Large intestine (tissue), 3 donors: ENCODE measurements at regions not wholly inside any gene's neighbourhood (a gene's known extent, or its start where the extent isn't known, plus 50 kb on each side); places are given as distances from the start of the nearest gene placed in this dataset.
A peak's percentile ranks its signal among the peaks of the same experiment; 100 is the strongest.

Source experiments
- DNase-seq, 2 donors: peaks; one replicate each; pipeline versions ENCODE4 v3.0.0 to v3.0.0-alpha.2; 2013
- H3K27ac ChIP-seq: one replicate; pipeline ENCODE4 v1.5.1; 2013; ENCODE audit warnings: low read length
- H3K27me3 ChIP-seq: 2 replicates; pipeline ENCODE4 v1.6.1; 2013; ENCODE audit warnings: low read length; ENCODE audit not compliant: control insufficient read depth, insufficient read depth
- H3K36me3 ChIP-seq: 2 replicates; pipeline ENCODE4 v1.6.1; 2013; ENCODE audit warnings: low read length; ENCODE audit not compliant: control insufficient read depth, insufficient read depth
- H3K4me1 ChIP-seq: one replicate; pipeline ENCODE4 v1.6.1; 2013; ENCODE audit warnings: low read length; ENCODE audit not compliant: control insufficient read depth, insufficient read depth
- H3K4me3 ChIP-seq: one replicate; pipeline ENCODE4 v1.5.1; 2013; ENCODE audit warnings: low read length
- H3K9me3 ChIP-seq: one replicate; pipeline ENCODE4 v1.6.1; 2013; ENCODE audit warnings: mild to moderate bottlenecking, low read depth, low read length, moderate library complexity; ENCODE audit not compliant: control insufficient read depth
- WGBS: methylation state at CpG from one replicate; pipeline ENCODE4 v1.1.5; 2013; ENCODE audit warnings: low lambda C conversion rate; ENCODE audit not compliant: insufficient coverage; 5-methylcytosine and 5-hydroxymethylcytosine counted together

DNA sequence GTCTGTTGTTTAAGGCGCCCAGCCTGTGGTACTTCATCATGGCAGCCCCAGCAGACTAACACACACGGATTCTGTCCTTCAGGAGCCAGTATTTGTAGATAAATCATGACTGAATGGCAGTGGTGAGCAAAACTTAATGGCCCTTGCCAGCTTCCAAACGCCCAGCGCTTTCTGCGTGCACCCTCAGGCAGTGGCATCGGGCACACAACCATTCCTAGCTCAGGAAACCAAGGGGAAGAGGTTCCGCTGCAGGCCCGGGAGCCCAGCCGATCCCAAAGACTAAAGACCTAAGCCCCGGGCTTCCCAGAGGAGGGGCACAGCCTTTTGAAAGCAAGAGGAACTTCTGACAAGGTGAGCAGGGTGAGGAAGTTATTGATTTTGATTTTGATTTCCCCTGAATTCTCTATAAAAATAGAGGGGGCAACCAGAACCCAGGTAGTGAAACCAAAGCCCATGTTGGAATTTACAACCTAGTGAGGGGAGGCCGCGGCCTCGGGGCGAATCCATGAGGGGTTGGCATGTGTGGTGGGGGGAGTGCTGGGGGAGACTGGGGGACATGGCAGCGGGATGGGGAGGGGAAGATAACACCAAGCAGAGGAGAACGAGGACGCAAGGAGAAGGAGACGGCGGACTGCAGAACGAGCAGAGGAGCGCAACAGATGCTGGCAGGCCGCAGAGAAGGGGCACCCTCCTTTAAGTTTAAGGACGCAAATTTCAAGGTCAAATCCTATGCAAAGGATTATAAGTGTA lies 79.9 kb upstream of the SEPTIN5 start:
- no peaks in the 10 kb centered on the region for H3K36me3 ChIP-seq

DNA sequence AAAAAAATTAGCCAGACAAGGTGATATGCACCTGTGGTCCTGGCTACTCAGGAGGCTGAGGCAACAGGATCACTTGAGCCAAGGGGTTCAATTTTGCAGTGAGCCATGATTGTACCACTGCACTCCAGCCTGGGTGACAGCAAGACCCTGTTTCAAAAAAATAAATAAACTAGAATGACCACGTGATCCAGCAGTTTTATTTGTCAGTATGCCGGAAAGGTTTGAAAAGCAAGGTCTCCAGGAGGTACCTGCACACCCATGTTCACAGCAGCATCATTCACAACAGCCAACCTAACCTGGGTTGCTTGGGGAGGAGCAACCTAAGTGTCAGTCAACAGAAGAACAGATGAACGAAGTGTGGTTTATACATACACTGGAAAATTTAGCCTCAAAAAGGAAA lies 78.7 kb upstream of the SEPTIN5 start:
- DNase-seq, result no peak
- Histone ChIP-seq H3K9me3 (no peaks in the 10 kb centered on the region), H3K36me3 (no peaks in the 10 kb centered on the region), H3K4me1 (no peaks in the 10 kb centered on the region), H3K27ac (no peak overlapping the region), H3K4me3 (no peak overlapping the region), H3K27me3 (no peaks in the 10 kb centered on the region)
- 100% methylated on average over 1 of the region's 3 CpGs for WGBS

More for the DNA sequence above, 79.9 kb upstream of the SEPTIN5 start:
- WGBS, result 82% methylated on average over 8 of the region's 23 CpGs
- Histone ChIP-seq H3K4me1 (no peaks in the 10 kb centered on the region), H3K4me3 (no peak overlapping the region), H3K27ac (no peak overlapping the region), H3K9me3 (no peaks in the 10 kb centered on the region), H3K27me3 (peaks cover under 1% of the 10 kb centered on the region)
- DNase-seq, result no peak

DNA sequence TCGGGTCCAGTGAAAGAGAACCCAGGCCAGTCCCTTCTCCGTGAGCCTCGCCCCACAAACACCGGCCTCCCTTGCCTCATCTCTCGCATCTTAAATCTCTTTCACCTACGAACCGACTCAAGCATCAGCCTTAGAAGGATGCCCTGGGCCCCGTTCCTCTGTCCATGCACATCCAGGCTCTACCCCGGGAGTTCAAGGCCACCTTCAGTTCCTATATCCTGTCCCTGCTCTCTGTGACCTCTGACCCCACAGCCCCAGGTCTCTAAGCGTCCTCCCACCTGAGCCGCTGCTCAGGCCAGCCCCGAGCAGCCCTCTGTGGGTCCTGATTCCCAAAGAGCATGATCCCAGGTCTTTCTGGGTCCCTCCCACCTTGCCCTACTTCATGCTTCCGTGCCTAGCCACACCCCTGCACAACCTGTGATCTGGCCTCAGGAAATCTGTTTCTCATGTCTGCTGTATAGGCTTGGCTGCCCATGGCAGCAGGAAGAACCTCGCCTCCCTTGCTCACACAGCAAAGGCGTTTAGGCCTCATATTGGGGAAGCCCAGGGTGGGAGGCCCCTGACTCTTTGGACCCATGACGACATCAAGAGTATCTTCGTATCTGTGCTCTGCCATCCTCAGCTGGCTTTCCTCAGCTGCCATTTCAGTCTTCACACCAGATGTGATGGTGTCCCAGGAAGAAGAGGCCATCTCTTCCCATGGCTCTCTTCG lies 77.5 kb upstream of the SEPTIN5 start:
- H3K9me3 ChIP-seq, result no peaks in the 10 kb centered on the region
- no CpG with 5 or more reads among the region's 18 CpGs for WGBS
- H3K36me3 ChIP-seq, result no peaks in the 10 kb centered on the region
- H3K27me3 ChIP-seq, result no peaks in the 10 kb centered on the region
- H3K4me3 ChIP-seq, result no peak overlapping the region
- H3K27ac ChIP-seq, result no peak overlapping the region
- no peaks in the 10 kb centered on the region for H3K4me1 ChIP-seq
- DNase-seq, result no peak

DNA sequence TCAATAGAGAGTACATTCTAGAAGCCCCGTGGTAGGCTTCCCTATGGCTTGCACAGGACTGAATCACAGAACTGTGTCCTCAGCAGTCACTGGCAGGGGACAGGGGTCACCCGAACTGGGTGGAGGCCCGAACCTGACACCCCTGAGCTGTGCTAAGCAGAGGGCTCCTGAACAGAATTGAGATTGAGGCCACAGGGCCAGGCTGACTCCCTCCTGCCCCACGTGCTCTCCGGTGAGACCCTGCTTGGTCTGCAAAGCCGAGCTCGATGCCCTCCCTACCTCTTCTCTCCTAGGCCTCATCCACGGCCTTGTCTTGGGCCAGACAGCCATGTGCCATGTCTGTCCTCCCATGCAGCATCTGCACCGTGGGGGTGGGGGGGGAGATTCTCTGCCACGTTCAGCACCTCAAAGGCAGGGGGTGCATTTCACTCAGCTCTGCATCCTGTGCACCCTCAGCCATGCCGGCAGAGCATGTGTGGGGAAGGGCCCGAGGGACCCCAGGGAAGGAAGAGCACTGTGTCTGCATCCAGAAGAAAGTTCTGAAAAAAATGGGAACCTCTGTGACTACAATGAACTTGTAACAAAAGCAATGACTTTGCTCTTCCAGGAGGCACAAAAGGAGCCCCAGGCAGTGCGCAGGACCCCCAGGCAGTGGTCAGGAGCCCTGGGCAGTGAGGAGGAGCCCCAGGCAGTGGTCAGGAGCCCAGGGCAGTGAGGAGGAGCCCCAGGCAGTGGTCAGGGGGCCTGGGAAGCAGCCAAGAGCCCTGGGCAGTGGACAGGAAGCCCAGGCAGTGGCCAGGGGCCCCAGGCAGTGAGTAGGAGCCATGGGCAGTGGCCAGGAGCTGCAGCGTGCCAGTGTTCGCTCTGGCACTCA lies 76.7 kb upstream of the SEPTIN5 start:
- no peak overlapping the region for H3K4me3 ChIP-seq
- no CpG with 5 or more reads among the region's 15 CpGs for WGBS
- no peaks in the 10 kb centered on the region for H3K4me1 ChIP-seq
- no peak overlapping the region for H3K27ac ChIP-seq
- no peaks in the 10 kb centered on the region for H3K36me3 ChIP-seq
- no peaks in the 10 kb centered on the region for H3K9me3 ChIP-seq
- no peaks in the 10 kb centered on the region for H3K27me3 ChIP-seq
- no peak for DNase-seq

DNA sequence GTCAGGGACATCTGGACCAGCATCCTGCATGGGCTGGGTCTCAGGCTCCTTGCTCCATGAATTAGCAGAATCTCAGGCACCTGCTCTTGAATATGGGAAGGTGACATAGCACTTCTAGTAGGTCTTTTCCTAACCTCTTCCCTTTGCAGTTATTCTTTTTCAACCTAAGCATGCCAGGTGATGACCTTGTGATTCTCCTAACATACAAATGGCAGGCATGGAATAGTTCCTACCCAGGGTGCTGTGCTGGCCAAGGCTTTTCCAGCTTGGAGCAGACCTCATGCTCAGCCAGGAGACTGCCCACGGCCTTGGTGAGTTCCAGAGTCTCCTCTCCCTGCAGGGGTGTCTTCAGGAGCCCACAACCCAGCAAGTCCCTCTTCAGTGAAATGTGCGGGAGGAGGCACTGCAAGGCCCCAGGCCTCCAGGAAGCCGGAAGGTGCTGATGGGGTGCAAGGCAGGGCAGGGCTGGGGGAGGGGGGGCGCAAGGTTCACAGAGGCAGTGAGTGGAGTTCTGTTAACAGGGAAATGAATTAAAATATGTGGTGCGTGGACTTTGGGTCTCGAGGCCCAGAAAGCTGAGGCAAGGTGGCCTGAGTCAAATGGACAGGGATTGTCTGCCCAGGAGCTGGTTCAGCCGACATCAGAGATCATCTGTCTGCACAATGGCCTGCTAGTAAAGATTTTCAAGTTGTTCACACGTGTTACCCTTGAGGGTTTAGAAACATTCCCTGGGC lies 75.9 kb upstream of the SEPTIN5 start:
- no peak for DNase-seq
- WGBS, result no CpG with 5 or more reads among the region's 8 CpGs

DNA sequence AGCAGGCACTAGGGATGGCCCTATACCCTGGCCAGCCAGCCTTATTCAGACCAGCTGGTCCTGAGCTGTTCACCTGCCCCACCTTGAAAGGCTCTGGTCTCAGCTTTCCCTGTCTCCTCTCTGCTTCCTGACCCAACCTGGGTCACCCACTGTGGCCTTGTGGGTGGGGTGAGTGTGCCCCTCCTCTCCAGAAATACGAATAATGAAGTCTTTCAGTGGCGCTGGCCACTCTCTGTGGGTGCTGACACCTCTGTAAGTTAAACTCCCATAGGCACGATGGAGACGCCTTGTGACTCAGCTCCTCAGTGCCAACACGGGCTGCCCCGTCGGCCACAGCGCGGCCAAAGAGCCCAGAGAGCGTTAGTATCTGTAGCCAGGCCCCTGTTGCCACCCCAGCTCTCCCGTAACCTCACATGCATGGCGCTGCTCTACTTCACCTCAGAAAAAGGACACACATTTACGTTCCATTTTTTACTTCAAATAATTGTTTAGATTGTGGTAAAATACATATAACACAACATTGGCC lies 74.6 kb upstream of the SEPTIN5 start:
- no peak for DNase-seq
- Histone ChIP-seq H3K4me1 (no peaks in the 10 kb centered on the region), H3K27ac (no peak overlapping the region), H3K4me3 (no peak overlapping the region), H3K27me3 (no peaks in the 10 kb centered on the region), H3K9me3 (no peaks in the 10 kb centered on the region), H3K36me3 (no peaks in the 10 kb centered on the region)
- WGBS, result no CpG with 5 or more reads among the region's 13 CpGs

More for the DNA sequence above, 75.9 kb upstream of the SEPTIN5 start:
- H3K4me1 ChIP-seq, result no peaks in the 10 kb centered on the region
- no peaks in the 10 kb centered on the region for H3K36me3 ChIP-seq
- no peak overlapping the region for H3K27ac ChIP-seq
- no peak overlapping the region for H3K4me3 ChIP-seq
- H3K27me3 ChIP-seq, result no peaks in the 10 kb centered on the region
- H3K9me3 ChIP-seq, result no peaks in the 10 kb centered on the region

DNA sequence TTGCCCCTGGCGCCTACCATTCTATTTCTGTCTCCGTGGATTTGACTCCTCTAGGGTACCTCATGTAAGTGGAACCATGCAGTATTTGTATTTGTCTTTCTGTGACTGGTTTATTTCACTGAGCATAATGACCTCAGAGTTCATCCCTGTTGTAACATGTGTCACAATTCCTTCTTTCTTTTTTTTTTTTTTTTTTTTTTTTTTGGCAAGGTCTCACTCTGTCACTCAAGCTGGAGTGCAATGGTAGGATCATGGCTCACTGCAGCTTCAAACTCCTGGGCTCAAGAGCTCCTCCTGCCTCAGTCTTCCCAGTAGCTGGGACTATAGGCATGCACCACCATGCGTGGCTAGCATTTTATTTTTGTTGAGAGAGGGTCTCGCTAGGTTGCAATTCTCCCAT lies 74.0 kb upstream of the SEPTIN5 start:
- no peak for DNase-seq
- no peaks in the 10 kb centered on the region for H3K27me3 ChIP-seq
- no peaks in the 10 kb centered on the region for H3K4me1 ChIP-seq
- H3K27ac ChIP-seq, result no peak overlapping the region
- no peak overlapping the region for H3K4me3 ChIP-seq
- H3K9me3 ChIP-seq, result no peaks in the 10 kb centered on the region
- H3K36me3 ChIP-seq, result no peaks in the 10 kb centered on the region
- no CpG with 5 or more reads among the region's 4 CpGs for WGBS

DNA sequence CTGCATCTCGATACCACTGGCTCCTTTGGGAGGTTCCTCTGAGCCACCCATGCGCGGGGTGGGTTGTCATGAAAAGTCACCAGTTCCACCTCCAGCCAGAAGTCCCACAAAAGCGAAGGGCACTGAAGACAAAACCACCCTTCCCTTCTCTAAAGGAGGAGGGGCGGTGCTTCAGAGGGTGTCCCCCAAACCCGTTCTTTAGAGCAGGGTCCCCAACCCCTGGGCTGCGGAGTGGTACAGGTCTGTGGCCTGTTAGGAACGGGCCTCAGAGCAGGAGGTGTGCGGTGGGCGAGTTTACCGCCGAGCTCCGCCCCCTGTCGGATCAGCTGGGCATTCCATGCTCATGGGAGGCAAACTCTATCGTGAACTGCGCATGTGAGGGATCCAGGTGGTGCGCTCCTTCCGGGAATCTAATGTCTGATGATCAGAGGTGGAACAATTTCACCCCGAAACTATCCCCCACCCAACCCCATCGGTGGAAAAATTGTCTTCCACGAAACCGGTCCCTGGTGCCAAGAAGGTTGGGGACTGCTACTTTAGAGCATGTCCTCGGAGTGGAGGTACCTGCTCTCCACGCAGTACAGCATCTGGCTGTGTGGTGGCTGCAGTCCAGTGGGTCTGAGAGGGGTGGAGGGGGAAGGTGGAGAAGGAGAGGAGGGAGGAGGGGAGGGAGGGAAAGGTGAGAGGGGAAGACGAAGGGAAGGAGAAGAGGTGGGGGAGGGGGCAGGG lies 72.9 kb upstream of the SEPTIN5 start:
- peak; percentile 24 to 55 for DNase-seq

DNA sequence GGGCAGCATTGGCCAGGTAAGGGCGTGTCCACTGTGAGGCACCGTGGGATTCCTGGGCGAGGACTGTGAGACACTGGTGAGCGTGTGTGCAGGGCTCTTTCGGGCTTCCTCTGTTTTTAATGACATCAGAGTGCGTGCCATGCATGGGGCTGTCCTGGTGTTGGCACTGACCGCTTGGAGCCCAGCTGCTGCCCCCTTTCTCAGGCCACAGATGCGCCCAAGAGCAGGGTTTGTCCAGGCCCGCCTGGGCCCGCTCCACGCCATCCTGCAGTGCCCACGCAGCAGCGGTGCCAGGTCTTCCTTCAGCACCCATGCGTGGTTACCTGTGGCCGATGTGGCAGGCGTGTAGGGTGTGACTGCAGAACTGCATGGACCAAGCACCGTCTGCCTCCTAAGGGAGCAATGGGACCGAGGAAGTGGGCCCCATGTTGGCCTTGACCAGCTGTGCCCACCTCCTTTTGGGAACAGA lies 72.3 kb upstream of the SEPTIN5 start:
- H3K9me3 ChIP-seq, result no peaks in the 10 kb centered on the region
- H3K4me1 ChIP-seq, result no peaks in the 10 kb centered on the region
- H3K27ac ChIP-seq, result no peak overlapping the region
- no peaks in the 10 kb centered on the region for H3K27me3 ChIP-seq
- DNase-seq, result no peak
- WGBS, result 86% methylated on average over 1 of the region's 18 CpGs
- H3K36me3 ChIP-seq, result no peaks in the 10 kb centered on the region
- no peak overlapping the region for H3K4me3 ChIP-seq

More for the DNA sequence above, 72.9 kb upstream of the SEPTIN5 start:
- H3K4me3 ChIP-seq, result no peak overlapping the region
- H3K4me1 ChIP-seq, result no peaks in the 10 kb centered on the region
- H3K9me3 ChIP-seq, result no peaks in the 10 kb centered on the region
- no peak overlapping the region for H3K27ac ChIP-seq
- H3K27me3 ChIP-seq, result no peaks in the 10 kb centered on the region
- no peaks in the 10 kb centered on the region for H3K36me3 ChIP-seq
- no CpG with 5 or more reads among the region's 25 CpGs for WGBS
